ENCODE measurements at regions not wholly inside any gene's neighbourhood (a gene's known extent, or its start where the extent isn't known, plus 50 kb on each side); places are given as distances from the start of the nearest gene placed in this dataset.

DNA sequence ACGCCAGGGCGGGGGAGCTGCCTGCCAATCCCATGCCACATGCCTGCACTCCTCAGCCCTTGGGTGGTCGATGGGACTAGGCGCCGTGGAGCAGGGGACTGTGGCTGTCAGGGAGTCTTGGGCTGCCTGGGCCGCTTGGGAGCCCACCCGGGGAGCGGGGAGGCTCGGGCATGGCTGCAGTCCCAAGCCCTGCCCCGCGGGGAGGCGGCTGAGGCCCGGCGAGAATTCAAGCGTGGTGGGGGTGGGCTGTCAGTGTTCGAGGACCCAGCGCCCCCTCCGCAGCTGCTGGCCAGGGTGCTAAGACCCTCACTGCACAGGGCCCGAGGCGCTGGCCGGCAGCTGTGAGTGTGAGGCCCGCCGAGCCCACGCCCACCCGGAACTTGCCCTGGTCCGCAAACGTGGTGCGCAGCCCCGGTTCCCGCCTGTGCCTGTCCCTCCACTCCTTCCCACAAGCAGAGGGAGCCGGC is 83.2 kb upstream of the DMRTA1 start:
- Mint-ChIP-seq H3K36me3 (no peaks in the 10 kb centered on the region), H3K27ac (no peak overlapping the region), H3K4me3 (no peak overlapping the region), H3K9me3 (no peaks in the 10 kb centered on the region), H3K27me3 (peaks cover 7% of the 10 kb centered on the region), H3K4me1 (no peaks in the 10 kb centered on the region)
- DNase-seq (ENCODE audit: low spot score in 2 of 2), result no peak
- ATAC-seq (ENCODE audit: low read depth), result no peak

- DNase-seq (ENCODE audit: low spot score in 2 of 2), result no peak
- Mint-ChIP-seq H3K36me3 (no peaks in the 10 kb centered on the region), H3K27me3 (no peaks in the 10 kb centered on the region), H3K4me1 (no peaks in the 10 kb centered on the region), H3K4me3 (no peak overlapping the region), H3K9me3 (peaks cover 2% of the 10 kb centered on the region), H3K27ac (no peak overlapping the region)
- no peak for ATAC-seq (ENCODE audit: low read depth)
These were observed 73.0 kb upstream of the DMRTA1 start for GRCh38 chr9:22373636-22374035.

DNA sequence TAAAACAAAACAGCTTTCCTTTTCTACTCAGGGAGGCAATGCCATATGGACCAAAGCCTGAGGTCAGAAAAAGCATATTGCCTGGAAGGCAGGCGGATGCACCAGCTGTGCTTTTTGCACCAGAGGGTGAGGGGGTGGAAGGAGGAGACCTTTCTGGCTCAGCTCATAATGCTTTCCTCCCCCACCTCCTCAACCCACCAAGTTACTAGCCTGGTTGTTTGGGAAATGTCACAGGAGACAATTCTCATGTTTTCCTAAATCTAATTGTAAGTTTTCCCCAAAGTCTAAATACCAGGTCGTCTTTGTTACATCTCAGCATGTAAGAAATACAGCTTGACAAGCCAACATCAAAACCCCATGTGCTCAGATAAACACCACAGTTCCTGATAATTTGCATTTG is 72.6 kb upstream of the DMRTA1 start:
- Mint-ChIP-seq H3K27me3 (peaks cover under 1% of the 10 kb centered on the region), H3K4me1 (no peaks in the 10 kb centered on the region), H3K36me3 (no peaks in the 10 kb centered on the region), H3K27ac (no peak overlapping the region), H3K4me3 (no peak overlapping the region), H3K9me3 (peaks cover 1% of the 10 kb centered on the region)
- ATAC-seq (ENCODE audit: low read depth) (no peak), DNase-seq (ENCODE audit: low spot score in 2 of 2) (no peak)

DNA sequence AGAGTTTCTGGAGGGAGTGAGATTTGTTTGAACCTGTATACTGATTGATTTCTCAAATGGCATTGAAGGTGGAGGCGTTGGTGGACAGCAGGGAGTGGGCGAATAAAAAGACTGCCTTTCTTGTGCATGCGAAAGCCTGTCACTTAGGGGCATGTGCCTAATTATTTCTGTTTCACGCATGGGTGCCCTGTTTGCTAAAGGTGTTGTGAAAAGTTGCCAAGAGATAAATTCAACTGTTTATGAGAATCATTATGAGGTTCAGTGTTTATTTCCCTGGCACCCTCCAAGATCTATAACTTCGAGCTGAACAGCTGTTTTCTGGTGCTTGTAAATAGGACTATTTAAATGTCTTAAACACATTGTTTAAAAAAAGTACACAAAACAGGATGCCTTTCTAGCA is 67.4 kb upstream of the DMRTA1 start:
- ATAC-seq (ENCODE audit: low read depth) (no peak), DNase-seq (ENCODE audit: low spot score in 2 of 2) (no peak)
- Mint-ChIP-seq H3K9me3 (peaks cover 1% of the 10 kb centered on the region), H3K27ac (no peak overlapping the region), H3K4me1 (no peaks in the 10 kb centered on the region), H3K27me3 (peaks cover 6% of the 10 kb centered on the region), H3K36me3 (no peaks in the 10 kb centered on the region), H3K4me3 (no peak overlapping the region)

- no peak overlapping the region for H3K27ac Mint-ChIP-seq
- H3K36me3 Mint-ChIP-seq, result no peaks in the 10 kb centered on the region
- ATAC-seq (ENCODE audit: low read depth), result no peak
- peaks cover 1% of the 10 kb centered on the region for H3K9me3 Mint-ChIP-seq
- peaks cover 6% of the 10 kb centered on the region for H3K27me3 Mint-ChIP-seq
- no peak for DNase-seq (ENCODE audit: low spot score in 2 of 2)
- no peak overlapping the region for H3K4me3 Mint-ChIP-seq
- no peaks in the 10 kb centered on the region for H3K4me1 Mint-ChIP-seq
These were observed 65.5 kb upstream of the DMRTA1 start for GRCh38 chr9:22381170-22381569.

DNA sequence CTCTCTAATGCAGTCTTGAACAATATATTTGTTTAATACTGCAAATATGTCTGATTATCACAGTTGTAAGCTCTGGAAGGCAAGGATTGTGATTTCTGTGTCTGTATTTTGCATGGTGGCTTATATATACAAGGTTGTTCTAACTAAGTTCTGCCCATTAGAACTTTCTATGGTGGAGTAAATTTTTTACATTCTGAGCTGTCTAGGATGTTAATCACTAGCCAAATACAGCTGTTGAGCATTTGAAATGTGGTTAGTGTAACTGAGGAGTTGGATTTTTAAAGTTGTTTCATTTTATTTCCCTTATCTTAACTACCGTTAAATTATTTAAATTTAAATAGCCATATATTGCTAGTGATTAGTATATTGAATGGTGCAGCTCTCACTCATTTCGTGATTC is 64.3 kb upstream of the DMRTA1 start:
- DNase-seq (ENCODE audit: low spot score in 2 of 2) (no peak), ATAC-seq (ENCODE audit: low read depth) (no peak)
- H3K9me3 Mint-ChIP-seq, result peaks cover 1% of the 10 kb centered on the region
- H3K4me1 Mint-ChIP-seq, result no peaks in the 10 kb centered on the region
- no peaks in the 10 kb centered on the region for H3K36me3 Mint-ChIP-seq
- H3K27ac Mint-ChIP-seq, result no peak overlapping the region
- peaks cover 6% of the 10 kb centered on the region for H3K27me3 Mint-ChIP-seq
- no peak overlapping the region for H3K4me3 Mint-ChIP-seq

GRCh38 chr9:22383718-22384117 is 62.9 kb upstream of the DMRTA1 start:
- no peak for ATAC-seq (ENCODE audit: low read depth)
- H3K27me3 Mint-ChIP-seq, result peaks cover 6% of the 10 kb centered on the region
- H3K27ac Mint-ChIP-seq, result no peak overlapping the region
- no peak for DNase-seq (ENCODE audit: low spot score in 2 of 2)
- H3K36me3 Mint-ChIP-seq, result no peaks in the 10 kb centered on the region
- no peak overlapping the region for H3K4me3 Mint-ChIP-seq
- peaks cover 1% of the 10 kb centered on the region for H3K9me3 Mint-ChIP-seq
- H3K4me1 Mint-ChIP-seq, result no peaks in the 10 kb centered on the region

DNA sequence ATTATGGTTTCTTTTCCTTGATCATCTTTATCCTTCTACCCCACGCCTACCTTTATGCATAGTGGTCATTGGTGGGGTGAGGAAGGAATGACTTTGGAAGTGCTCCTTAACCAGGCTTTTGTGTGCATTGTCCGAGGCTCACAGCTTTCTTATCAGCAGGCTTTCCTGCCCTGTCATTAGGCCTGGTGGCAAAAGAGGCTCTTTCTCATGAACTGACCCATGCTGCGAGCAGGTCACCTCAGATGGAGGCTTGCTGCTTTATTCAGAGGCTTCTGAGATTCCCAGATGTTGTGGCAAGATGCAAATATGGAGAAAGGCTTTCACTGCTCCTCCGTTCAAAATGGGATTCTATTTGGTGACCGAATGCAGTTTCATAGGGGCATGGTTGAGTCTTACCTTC is 57.4 kb upstream of the DMRTA1 start:
- ATAC-seq (ENCODE audit: low read depth) (no peak), DNase-seq (ENCODE audit: low spot score in 2 of 2) (no peak)
- no peak overlapping the region for H3K4me3 Mint-ChIP-seq
- no peak overlapping the region for H3K27ac Mint-ChIP-seq
- peaks cover 2% of the 10 kb centered on the region for H3K27me3 Mint-ChIP-seq
- H3K4me1 Mint-ChIP-seq, result no peaks in the 10 kb centered on the region
- H3K36me3 Mint-ChIP-seq, result no peaks in the 10 kb centered on the region
- H3K9me3 Mint-ChIP-seq, result no peaks in the 10 kb centered on the region

DNA sequence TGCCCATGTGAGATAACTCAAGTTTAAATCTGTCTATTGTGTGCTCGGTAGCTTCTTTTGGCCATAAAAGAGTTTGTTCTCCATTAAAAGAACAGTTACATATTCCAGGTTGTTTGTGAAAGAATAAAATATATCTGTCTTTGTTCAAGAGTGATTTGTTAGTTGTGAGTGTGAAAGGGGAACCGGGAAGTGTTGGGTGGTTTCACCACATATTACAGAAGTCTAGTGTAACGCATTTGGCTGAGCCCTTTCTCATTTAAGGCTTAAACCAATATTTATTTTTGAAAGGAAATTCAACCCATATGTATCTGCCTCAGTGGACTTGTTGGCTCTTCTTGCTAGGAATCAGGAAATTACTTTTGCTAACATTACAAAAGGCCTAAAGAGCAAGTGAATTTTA is 54.1 kb upstream of the DMRTA1 start:
- Mint-ChIP-seq H3K4me3 (no peak overlapping the region), H3K9me3 (peaks cover 4% of the 10 kb centered on the region)
- ATAC-seq (ENCODE audit: low read depth), result no peak

GRCh38 chr9:22395687-22396141 is 50.9 kb upstream of the DMRTA1 start:
- peaks cover 4% of the 10 kb centered on the region for H3K9me3 Mint-ChIP-seq
- peaks cover 4% of the 10 kb centered on the region for H3K27me3 Mint-ChIP-seq
- DNase-seq (ENCODE audit: low spot score in 2 of 2) (no peak), ATAC-seq (ENCODE audit: low read depth) (no peak)
- H3K4me1 Mint-ChIP-seq, result no peaks in the 10 kb centered on the region
- no peak overlapping the region for H3K4me3 Mint-ChIP-seq
- H3K27ac Mint-ChIP-seq, result no peak overlapping the region
- no peaks in the 10 kb centered on the region for H3K36me3 Mint-ChIP-seq

More for the DNA sequence above, 54.1 kb upstream of the DMRTA1 start:
- no peaks in the 10 kb centered on the region for H3K4me1 Mint-ChIP-seq
- H3K36me3 Mint-ChIP-seq, result no peaks in the 10 kb centered on the region
- H3K27me3 Mint-ChIP-seq, result peaks cover 4% of the 10 kb centered on the region
- H3K27ac Mint-ChIP-seq, result no peak overlapping the region
- DNase-seq (ENCODE audit: low spot score in 2 of 2), result no peak
